Head of caudate nucleus (tissue), 42 donors: ENCODE measurements at regions not wholly inside any gene's neighbourhood (a gene's known extent, or its start where the extent isn't known, plus 50 kb on each side); places are given as distances from the start of the nearest gene placed in this dataset.

Source experiments
- DNase-seq, 42 donors: peaks; one replicate each; pipeline versions ENCODE4 v3.0.0 to v3.0.0-alpha.2; 2020 to 2021; ENCODE audit warnings: mixed read lengths in 7 of 42
- intact Hi-C: fragments of 100-400 bp; cut with DNase I; formaldehyde crosslinking; loops from one replicate; pipeline ENCODE4 v1.15.0; 2022

DNA sequence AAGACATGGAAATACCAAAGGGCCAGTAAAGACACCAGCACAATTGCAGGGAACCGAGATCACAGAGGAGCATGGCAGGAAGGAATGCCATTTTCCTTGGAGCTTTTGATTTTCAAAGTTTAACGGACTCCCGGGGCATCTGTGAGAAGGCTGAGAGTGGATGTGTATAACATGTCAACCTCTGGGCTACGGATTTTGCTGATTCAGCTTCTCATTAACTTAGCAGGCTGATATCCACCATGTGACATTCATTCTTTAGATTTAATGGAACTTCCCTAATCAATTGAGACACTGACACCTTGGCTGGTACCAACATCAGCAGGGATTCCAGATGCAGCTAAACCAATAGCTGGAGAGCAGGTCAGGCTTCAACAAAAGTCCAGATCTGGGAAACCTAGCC is 496.6 kb upstream of the SPHKAP start:
- no peak for DNase-seq

DNA sequence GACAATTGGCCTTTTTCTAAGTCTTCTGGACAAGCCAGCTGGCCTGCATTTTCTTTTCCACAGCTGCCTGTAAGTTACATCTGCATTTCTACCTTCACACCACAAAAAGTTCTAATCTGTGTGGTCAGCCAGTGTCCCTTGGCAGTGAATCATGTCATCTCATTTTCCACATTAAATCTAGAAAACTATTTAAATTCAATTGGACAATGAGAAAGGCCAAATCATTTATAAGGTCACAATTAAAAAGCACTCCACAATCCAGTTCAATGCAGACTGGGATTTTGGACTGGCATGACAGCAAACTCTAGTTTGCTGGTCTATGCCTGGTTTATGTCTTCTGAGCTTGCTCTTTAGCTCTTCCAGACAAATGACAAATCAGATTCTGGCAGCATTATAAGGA is 494.2 kb upstream of the SPHKAP start:
- DNase-seq: no peak
- intact Hi-C loops: no loop called here

More for the DNA sequence above, 496.6 kb upstream of the SPHKAP start:
- intact Hi-C loops: no loop called here

DNA sequence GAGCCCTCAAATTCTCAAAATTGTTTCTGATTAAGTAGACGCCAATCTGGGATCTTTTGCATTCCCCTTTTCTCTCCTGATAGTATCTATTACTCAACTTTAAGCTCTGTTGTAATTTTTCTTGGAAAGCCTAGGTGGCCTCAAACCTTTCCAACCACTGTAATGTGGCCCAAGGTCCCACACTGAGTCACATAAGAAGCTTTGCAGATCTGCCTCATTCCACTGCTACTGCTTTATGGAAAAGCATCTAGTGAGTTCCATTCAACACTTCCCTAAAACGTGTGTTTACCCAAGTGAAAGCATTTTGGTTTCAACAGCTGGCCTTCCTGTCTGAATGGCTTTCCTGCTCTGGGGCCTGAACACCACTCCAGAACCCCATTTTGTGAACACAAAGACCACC is 493.6 kb upstream of the SPHKAP start:
- no peak for DNase-seq
- intact Hi-C loops: no loop called here

DNA sequence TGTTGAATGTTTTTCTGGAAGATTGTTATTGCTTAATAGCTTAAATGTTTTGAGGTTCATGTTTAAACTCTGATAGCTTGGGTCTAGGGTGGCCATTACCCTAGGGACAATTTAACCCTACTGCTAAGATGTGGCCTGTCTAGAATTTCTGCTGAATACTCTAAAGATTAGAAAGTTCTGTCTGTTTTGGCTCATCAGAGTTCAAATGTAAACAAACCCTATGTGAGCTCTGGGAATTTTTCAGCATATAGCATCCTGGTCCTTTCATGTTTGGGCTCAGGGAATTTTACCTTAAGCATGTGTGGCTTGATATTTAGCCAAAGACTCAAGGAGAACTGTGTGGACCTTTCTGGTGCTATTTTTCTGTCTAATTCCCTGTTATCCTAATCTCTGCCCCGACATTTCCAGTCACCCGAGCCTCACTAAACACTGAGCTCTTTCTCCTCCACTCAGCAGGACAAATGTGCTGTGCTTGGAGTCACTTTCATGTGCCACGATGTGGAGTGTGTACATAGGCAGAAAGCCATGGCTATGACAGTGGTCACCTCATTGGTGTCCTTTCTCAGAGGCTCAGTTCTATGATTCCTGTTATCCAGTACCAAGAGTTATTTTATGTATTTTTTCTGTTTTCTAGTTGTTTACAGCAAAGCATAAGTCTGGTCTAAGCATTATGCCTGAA is 492.5 kb upstream of the SPHKAP start:
- DNase-seq: no peak
- intact Hi-C loops: no loop called here

DNA sequence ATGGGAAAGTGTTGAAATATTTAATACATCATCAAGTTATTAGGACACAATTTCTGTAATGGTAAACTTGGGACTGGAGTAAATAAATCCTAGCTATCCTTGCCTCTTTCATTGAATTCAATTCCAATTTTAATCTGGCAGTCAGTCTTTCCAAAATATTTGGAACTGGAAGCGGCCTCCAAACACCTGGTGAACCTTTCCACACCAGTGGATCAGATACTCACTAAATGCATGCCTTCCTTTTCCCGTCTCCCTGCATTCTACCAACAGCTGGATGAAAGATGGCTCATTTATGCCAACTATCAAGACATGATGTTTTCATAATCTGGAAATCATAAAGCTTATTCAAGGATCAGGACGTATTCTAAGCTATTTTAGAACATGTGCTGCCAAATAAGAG is 488.2 kb upstream of the SPHKAP start:
- intact Hi-C loops: no loop called here
- no peak for DNase-seq

DNA sequence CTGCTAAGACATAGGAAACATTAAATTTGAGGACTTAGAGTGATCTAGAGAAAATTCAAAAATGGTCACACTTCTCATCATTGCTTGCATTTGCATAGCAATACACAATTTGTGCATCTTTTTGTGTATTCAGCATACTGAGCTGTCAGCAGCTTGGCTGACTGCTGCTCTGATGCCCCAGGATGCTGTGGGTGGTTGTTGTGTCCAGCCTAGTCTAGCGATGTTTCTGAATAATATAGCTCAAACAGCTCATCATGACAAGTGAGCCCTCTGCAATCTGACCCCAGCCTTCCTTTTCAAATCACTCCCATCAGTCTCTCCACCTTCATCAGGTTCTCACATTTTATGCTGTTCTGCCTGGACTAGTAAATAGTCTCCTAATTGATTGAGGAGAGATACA is 483.7 kb upstream of the SPHKAP start:
- intact Hi-C loops: no loop called here
- DNase-seq: no peak

DNA sequence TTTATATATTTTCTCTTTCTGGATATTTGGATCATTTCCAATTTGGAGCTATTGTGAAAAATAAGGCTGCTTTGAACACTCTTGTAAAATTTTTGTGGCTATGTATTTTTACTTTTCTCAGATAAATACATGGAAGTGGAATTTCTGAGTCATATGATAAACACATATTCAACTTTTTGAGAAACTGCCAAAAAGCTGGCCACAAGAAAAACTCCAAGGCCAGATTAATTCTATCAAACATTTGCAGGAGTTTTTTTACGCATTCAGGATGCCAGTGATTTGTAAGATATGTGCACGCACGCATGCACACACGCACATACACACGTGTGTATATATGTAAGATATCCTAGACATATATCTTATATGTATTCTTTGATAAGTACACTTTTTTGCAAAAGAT is 477.5 kb upstream of the SPHKAP start:
- intact Hi-C loops: loop anchor here (5.0 kb wide), 2 partner anchors 612 to 722 kb away; no protein-coding TSS in a partner anchor

DNA sequence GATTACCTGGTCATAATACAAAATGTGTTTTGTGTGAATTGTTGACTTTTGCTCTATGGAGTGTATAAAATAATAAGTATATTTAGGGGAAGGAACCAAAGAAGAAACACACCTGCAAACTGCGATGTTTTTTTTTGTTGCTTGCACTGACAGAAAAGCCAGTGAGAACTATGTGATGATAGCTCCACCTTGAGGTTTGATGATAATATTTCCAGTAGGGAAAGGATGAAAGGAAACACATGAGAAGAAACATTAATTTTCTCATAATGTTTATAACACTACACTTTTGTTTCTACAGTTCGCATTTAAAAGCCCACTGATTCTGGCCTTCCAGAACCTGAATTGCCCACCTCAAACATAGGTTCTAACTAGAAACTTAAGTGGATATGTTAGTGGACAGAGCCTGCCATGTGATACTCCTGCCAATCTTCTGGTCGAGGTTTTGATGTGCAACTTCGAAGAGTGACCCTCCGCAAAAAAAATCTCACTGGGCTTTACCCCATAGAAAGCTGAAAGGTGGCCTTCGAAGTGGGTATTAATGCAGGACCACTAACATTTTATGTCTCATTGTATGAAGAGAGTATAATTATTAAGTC is 476.4 kb upstream of the SPHKAP start:
- intact Hi-C loops: loop anchor here (5.0 kb wide), 2 partner anchors 611 to 721 kb away; no protein-coding TSS in a partner anchor
- peak in 3 of 42 donors; percentile 4 to 42 (median 29) for DNase-seq

More for the DNA sequence above, 477.5 kb upstream of the SPHKAP start:
- no peak for DNase-seq

DNA sequence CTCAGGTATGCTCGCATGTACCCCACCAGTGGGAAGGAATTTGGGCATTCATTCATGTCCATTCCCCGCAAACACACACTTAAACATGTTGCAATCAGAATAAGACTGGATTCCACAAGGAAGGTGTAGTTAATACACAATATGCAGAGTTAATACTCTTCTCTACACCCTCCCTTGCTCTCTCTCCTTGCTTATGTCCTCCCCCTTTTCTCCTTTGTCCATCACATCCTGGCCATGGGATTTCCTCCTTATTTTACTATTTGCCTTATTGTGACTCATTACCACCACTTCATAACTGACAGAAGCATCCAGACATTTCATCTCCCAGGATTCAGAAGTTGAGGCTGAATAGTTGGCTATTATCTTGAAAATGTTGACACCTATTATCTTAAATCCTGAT is 473.8 kb upstream of the SPHKAP start:
- DNase-seq: no peak
- intact Hi-C loops: loop anchor here (5.0 kb wide), 2 partner anchors 608 to 718 kb away; no protein-coding TSS in a partner anchor

DNA sequence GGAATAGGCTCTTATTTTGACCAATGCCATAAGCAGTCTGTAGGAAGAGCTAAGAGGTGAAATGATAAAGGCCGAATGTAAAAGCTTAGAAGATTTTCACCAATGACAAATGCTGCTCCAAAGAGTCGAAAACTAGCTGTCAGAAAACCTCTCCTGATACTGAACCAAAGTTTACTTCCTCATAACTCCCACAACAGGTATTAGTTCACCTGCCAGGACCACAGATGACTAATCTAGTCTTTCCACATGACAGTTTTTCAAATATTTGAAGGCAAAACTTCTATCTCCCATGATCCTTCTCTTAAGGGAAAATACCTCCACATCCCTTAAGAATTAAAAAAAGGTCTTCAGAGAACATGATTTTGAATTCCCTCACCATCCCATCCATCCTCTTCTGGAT is 473.2 kb upstream of the SPHKAP start:
- DNase-seq: no peak
- intact Hi-C loops: loop anchor here (5.0 kb wide), 2 partner anchors 607 to 717 kb away; no protein-coding TSS in a partner anchor

DNA sequence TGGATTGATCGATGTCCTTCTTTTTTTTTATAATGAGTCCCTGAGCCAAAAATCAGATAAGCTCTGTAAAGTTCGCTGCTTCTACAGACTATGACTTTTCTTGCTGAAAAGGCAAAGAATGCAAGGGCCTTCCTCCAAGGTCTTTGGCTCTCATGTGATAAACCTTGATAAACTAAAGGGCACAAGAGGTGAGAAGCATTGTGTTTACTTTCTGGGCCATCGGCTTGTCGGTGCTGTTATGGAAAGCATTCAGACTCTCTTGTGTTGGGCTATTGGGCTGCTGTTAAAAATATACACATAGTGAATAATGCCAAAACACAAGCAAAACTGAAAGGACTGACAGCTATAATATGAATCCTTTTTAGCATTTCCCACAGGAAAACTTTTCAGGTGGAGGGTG is 472.4 kb upstream of the SPHKAP start:
- intact Hi-C loops: no loop called here
- DNase-seq: no peak

DNA sequence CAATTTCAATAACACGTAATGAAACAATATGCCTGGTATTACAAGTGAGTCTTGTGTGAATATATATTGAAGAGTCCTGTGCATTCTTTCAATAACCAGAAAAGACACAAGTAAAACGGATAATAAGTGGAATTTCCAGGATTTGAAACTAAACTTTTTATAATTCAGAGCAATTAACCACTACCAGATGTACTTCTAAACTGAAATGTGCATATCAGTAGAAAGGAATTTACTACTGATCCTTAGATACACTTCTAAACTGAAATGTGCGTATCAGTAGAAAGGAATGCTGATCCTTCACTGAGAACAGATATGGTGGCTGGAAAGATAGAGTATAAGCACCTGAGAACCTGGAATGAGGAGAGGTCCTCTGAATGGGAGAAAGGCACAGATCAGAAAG is 470.9 kb upstream of the SPHKAP start:
- no peak for DNase-seq
- intact Hi-C loops: no loop called here

DNA sequence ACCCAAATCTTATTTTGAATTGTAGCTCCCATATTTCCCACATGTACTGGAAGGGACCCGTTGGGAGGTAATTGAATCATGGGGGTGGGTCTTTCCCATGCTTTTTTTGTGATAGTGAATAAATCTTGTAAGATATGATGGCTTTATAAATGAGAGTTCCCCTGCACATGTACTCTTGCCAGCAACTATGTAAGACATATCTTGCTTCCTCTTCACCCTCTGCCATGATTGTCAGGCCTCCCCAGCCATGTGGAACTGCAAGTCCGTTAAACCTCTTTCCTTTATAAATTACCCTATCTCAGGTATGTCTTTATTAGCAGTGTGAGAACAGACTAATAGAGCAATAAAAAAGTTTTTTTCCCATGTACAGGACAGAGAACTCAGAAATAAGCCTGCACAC is 468.4 kb upstream of the SPHKAP start:
- DNase-seq: no peak
- intact Hi-C loops: no loop called here

DNA sequence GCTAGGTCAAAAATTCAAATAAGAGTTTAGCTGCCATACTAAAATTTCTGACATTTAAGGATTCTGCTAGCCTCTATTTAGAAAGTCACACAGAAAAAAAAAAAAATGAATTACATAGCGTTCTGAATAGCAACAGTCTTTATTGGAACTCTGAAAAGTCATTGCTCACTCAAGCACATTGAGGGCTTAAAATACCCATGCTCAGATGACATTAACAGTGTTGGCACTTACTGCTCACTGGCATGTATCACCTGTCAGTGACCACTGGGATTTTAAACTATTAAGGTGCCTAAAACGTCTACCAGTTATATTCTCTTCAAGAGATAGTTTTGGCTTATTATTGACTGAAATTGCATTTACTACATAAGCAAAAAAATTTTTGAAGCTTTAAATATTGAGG is 468.0 kb upstream of the SPHKAP start:
- DNase-seq: no peak
- intact Hi-C loops: no loop called here

DNA sequence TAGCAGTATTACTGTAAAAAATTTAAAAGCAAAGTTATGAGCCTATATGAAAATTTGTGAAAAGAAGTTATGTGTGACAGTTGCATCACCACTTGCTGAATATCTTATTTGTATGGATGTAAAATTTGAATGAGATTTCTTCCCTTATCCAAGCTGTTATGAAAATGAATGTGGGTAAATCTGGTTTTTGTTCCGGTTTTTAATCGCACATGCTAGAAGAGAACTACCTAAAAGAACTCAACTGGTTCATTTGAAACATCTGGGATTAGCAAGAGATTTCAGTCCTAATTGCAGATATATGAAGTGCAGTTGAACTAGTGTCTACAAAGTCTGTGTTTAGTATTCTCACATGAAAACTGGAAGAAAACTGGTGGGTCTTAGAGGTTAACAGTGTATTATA is 467.1 kb upstream of the SPHKAP start:
- intact Hi-C loops: no loop called here
- no peak for DNase-seq

DNA sequence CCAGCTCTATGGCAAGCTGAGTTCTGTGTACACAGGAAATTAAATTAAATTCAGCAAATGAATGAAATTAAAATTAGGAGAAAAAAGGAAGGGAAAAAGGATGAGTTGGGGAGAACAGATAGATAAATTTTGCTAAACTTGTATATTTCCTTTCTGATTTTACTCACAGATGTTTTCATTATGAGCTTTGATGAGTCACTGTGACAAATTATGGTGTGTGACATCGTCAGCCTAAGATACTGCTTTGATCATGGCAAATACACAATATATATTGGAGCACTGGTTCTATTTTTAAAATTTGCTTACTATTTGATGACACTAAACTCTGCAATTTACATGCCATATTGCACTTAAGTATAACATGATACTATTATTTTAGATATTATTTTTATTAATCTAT is 464.6 kb upstream of the SPHKAP start:
- intact Hi-C loops: no loop called here

DNA sequence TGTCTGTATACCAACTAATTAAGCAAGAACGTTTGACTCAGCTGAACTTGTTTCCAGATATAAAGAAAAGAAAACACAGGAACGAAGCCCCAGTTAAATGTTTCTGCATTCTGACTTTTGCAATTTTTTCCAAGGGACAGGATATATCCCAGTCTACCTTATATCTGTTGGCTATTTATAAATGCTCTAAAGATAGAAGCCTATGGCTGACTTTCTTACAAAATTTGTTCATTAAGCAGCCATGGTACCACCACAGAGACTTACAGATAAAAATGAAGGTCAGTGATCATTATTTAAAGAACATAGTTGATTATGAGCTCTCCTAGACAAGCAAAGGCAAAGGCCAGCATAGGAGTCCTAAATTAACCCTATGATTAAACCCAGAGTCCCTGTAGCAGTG is 462.7 kb upstream of the SPHKAP start:
- intact Hi-C loops: no loop called here
- DNase-seq: no peak

More for the DNA sequence above, 464.6 kb upstream of the SPHKAP start:
- no peak for DNase-seq

DNA sequence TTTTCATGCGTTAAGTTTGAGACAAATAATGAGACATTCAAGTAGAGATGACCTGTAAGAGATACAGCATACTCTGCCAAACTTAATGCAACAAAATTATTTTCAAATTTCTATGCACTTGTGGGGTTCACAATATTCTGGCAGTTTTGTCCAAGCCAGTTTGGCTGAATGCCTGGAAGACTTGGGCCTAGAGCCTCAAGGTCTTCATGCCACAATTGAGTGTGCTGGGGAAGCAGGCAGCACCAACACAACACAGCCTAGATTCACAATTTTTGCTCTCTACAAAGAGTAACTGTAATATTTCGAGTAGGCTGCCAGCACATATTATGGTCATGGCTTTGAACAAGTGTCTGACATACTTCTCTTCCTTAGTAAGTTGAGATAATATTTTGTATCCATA is 461.4 kb upstream of the SPHKAP start:
- no peak for DNase-seq
- intact Hi-C loops: no loop called here

DNA sequence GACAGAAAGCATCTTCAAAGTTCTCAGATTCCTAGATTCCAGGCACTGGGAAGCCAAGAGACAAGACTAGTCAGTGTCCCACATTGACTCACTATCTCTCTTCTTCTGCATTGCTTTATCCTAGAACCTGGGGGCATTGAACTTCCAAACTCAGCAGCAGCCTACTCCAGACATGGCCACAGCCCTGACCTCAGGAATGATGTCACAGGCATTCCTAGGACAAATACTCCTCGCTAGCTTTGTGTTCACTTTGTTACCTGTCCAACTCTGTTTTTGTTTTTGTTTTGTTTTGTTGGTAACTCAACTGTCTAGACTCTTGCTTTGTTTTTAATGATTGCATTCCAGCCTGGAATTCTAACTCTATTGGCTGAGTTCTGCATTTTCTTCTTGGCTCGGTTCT is 449.3 kb upstream of the SPHKAP start:
- DNase-seq: no peak
- intact Hi-C loops: no loop called here

DNA sequence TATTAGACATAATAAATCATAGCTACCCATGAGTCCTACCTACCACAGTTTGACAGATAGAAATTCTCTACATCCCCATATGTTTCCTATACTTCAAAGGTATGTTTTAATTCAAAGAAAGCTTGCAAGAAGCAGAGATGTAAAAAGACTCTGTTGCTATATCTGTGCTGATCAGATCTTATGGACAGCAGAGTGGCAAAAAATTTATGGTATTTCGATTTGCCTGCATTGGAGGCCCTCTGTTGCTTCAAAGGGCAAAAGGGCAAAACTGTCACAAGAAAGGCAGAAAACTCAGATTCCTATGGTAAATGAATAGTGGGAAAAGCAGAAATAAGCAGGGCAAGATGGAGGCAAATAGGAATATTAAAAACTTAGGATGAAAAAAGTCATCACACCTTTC is 447.8 kb upstream of the SPHKAP start:
- intact Hi-C loops: no loop called here

DNA sequence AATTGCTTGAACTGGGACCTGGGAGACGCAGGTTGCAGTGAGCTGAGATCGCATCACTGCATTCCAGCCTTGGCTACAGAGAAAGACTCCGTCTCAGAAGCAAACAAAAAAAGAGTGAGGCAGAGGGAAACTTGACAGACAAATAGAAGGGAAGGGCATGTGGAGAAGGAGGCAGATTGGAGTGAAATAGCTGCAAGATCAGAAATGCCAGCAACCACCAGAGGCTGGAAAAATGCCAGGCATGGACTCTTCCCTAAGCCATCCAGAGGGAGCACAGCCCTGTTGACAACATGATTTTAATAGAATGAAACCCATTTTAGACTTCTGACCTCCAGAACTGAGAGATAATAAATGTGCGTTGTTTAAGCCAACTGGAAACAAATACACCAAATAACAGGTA is 447.2 kb upstream of the SPHKAP start:
- intact Hi-C loops: no loop called here

More for the DNA sequence above, 447.8 kb upstream of the SPHKAP start:
- no peak for DNase-seq

More for the DNA sequence above, 447.2 kb upstream of the SPHKAP start:
- DNase-seq: no peak
